ENCODE measurements at regions not wholly inside any gene's neighbourhood (a gene's known extent, or its start where the extent isn't known, plus 50 kb on each side); places are given as distances from the start of the nearest gene placed in this dataset.

GRCh38 chr15:93830221-93831080 is 400.9 kb upstream of the MCTP2 start:
- H3K27me3 ChIP-seq, result no peaks in the 10 kb centered on the region
- no peak overlapping the region for H3K4me3 ChIP-seq
- no peaks in the 10 kb centered on the region for H3K9me3 ChIP-seq
- WGBS, 2 donors, result 94 to 100% methylated on average over 2 of the region's 2 CpGs
- no peak for TF ChIP-seq CTCF (IDR thresholded peaks at IDR 0.05)
- H3K4me1 ChIP-seq, result no peaks in the 10 kb centered on the region
- intact Hi-C loops (cut with DNase I), result no loop called here
- no peak overlapping the region for H3K27ac ChIP-seq
- FAIRE-seq (no peak), ATAC-seq (no peak), DNase-seq (no peak)
- no peaks in the 10 kb centered on the region for H3K36me3 ChIP-seq

DNA sequence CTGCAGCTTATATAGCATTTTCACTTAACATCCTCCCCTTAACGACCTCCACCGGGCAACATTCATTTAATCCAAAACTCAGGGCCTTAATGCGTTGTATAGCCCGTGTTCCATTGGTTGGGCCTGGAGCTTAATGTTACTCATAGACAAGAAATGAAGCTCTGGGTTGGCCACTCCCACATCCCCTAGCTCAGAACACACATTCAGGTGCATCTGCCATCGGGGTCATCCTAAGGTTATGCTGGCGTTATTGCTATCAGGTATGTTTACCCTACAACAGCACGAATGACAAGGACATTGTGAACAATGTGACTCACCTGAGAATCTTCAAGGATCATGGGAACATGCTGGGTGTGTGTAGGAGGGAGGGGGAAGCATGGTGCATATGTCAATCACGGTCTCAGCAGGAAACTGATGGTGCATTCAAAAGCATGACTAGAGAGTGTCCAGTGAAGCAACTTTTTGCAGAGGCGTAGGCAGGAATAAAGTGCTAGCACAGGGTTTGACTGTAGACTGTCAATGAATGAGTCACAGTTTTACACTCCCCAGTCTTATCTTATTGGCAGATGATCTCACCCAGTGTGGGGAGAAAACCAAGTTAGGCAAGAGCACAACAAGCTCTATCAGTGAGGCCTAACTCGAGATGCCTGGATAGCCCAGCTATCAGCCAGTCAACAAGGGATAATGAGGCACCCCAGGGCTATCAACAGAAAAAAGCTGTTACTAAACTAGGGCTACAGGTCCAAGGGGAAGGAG is 402.1 kb upstream of the MCTP2 start:
- DNase-seq (no peak), FAIRE-seq (no peak), ATAC-seq (peak in 3 of 4 donors; percentile 65 to 91 (median 85))
- WGBS, 2 donors, result 60 to 68% methylated on average over 10 of the region's 10 CpGs
- no peaks in the 10 kb centered on the region for H3K27me3 ChIP-seq
- H3K36me3 ChIP-seq, result no peaks in the 10 kb centered on the region
- H3K4me3 ChIP-seq, result no peak overlapping the region
- no peaks in the 10 kb centered on the region for H3K4me1 ChIP-seq
- no peak overlapping the region for H3K27ac ChIP-seq
- intact Hi-C loops (cut with DNase I), result no loop called here
- H3K9me3 ChIP-seq, result no peaks in the 10 kb centered on the region
- no peak for TF ChIP-seq CTCF (IDR thresholded peaks at IDR 0.05)

DNA sequence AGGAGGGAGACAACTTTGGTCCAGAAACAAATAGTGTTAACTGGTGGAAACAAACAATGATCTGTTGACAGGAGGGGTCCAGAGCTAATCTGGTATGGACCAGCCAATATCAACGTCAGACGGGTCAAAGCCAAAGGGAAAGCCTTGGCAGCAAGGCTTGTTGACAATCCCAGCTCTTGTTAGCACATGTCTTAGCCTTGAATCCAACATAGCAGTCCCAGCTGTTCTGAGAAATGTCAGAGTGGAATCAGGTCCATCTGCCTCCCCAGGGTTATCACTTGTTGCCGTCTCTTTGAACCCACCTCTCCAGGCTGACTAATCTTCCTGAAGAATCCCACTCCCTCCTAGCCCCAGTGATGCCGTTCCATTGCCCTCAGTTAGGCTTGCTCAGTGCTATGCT is 404.6 kb upstream of the MCTP2 start:
- TF ChIP-seq CTCF (IDR thresholded peaks at IDR 0.05), result no peak
- Histone ChIP-seq H3K4me3 (no peak overlapping the region), H3K27me3 (no peaks in the 10 kb centered on the region), H3K4me1 (no peaks in the 10 kb centered on the region), H3K9me3 (no peaks in the 10 kb centered on the region), H3K36me3 (no peaks in the 10 kb centered on the region), H3K27ac (no peak overlapping the region)
- WGBS, 2 donors, result 43 to 51% methylated on average over 4 of the region's 4 CpGs
- intact Hi-C loops (cut with DNase I), result no loop called here
- ATAC-seq (peak in 1 of 4 donors; percentile 25), FAIRE-seq (no peak), DNase-seq (no peak)

- Histone ChIP-seq H3K4me1 (no peaks in the 10 kb centered on the region), H3K27me3 (no peaks in the 10 kb centered on the region), H3K36me3 (no peaks in the 10 kb centered on the region), H3K9me3 (no peaks in the 10 kb centered on the region), H3K4me3 (no peak overlapping the region), H3K27ac (no peak overlapping the region)
- ATAC-seq, result no peak
- intact Hi-C loops (cut with DNase I), result no loop called here
- DNase-seq, result no peak
- WGBS, 2 donors, result 71 to 74% methylated on average over 3 of the region's 3 CpGs
- no peak for TF ChIP-seq CTCF (IDR thresholded peaks at IDR 0.05)
- no peak for FAIRE-seq
Measured at GRCh38 chr15:93826293-93826692, 405.1 kb upstream of the MCTP2 start.

GRCh38 chr15:93825682-93826081 is 405.7 kb upstream of the MCTP2 start:
- ATAC-seq (no peak), FAIRE-seq (no peak), DNase-seq (no peak)
- Histone ChIP-seq H3K4me3 (no peak overlapping the region), H3K36me3 (no peaks in the 10 kb centered on the region), H3K27ac (no peak overlapping the region), H3K9me3 (no peaks in the 10 kb centered on the region), H3K27me3 (no peaks in the 10 kb centered on the region), H3K4me1 (no peaks in the 10 kb centered on the region)
- TF ChIP-seq CTCF (IDR thresholded peaks at IDR 0.05), result no peak
- intact Hi-C loops (cut with DNase I), result no loop called here
- 69 to 72% methylated on average over 4 of the region's 4 CpGs for WGBS, 2 donors
